NCI-H460 (cell line): ENCODE measurements at regions not wholly inside any gene's neighbourhood (a gene's known extent, or its start where the extent isn't known, plus 50 kb on each side); places are given as distances from the start of the nearest gene placed in this dataset.

Source experiments
- DNase-seq: peaks from one replicate; pipeline ENCODE4 v3.0.0-alpha.2; 2016; ENCODE audit warnings: low read depth; ENCODE audit errors: extremely low read depth

DNA sequence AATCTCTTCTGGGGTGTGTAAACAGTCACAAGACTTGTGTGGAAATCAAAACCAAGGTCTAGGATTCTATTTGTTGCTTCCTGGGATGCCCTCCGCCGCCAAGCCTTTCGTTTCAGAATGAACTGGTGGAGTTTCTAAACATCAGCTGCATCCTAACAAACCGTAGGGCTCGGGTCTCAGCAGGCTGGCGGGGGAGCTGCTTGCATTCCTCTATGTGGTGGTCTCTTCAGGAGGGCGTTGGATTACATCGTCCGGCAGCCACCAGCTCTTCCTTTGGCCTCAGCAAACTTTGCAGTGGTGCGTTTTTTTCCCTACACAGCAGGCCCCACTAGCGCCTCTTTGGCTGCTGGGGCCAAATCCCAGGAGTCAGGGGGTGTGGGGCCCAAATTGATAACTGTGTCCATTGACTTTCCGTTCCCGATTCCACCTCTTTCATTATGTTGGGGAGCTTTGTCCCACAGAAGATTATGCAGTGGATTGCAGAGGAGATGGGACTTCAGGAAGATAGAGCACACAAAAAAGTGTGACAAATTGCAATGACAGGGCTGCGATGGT is 390.0 kb upstream of the NR2F2 start:
- DNase-seq: no peak

DNA sequence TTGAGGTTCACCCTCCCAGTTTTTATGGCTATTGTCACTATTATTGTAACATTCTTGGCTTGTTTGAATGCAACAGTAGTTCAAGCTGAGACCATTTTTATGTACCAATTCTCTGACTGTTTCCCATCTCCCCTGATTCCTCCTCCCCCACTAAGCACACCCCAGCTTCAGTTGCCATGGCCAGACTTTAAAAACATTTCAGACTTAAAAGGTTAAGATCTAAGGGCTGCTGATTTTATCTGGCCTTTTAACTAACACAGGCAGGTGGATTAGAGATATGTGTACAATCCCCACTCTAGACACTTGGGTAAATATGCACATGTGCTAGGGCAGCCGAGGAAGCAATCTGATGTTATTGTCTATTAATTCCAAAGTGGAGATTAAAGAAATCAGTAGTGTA is 386.3 kb upstream of the NR2F2 start:
- no peak for DNase-seq

DNA sequence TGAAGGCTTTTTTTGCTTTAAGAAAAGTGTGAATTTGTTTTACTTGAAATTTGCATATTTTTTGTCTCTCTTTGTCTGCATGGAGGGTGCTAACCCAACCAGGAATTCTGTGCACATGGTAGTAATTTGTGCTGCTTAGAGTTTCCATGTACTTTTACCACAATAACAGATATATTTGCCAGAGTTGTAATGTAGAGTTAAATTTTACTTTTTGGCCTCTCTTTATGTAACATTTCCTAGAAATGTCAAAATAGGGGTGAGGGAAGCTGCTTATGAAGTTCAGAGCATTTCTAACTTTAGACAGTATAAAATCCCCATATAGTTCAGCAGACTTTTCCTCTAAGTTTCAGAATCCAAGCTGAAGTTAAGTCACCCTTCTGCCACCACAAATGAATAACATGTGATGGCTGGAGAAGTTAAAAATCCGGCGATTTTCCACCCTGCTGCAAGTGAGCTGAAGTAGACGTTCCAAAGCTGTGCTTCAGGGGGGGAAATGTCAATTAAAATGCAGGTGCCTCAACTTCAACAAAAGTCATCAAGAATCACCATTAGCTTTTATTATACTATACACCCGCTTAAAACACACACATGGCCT is 385.7 kb upstream of the NR2F2 start:
- no peak for DNase-seq

DNA sequence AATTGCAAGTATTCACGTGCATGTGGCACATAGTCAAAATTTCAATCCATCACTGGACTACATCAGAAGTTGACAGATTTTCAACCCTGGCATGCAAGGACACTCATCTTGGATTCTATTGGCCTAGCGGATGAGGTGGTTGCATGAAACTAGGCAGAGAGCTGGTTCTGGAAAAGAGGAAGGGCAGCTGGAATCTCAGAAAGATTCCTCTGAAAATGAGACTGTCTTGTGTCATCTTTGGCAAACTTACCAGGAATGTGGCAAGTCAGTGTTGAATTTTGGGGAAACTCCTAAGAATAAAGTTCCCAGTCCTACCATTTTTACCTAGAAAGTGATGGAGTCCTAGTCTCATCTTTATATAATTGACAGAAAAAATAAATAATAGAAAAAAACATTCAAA is 384.3 kb upstream of the NR2F2 start:
- peak; percentile 66 for DNase-seq

DNA sequence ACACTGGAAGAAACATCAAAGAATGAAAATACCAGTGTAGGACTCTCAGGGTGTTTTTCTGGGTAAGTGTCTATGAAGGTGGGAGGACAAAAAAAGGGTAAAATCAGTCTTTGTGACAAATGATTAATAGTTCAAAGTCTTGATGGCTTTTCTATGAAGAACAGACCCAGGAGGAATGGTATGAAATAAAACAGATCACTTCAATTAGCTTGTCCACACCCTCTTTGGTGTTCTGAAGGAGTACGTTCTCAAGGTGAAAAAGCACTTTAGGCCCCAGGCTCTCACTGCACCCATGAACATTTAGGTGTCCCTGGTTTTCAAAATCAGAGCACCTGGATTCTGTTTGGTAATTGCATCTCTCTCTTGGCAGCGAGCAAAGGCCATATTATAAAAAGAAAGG is 383.6 kb upstream of the NR2F2 start:
- DNase-seq: no peak

DNA sequence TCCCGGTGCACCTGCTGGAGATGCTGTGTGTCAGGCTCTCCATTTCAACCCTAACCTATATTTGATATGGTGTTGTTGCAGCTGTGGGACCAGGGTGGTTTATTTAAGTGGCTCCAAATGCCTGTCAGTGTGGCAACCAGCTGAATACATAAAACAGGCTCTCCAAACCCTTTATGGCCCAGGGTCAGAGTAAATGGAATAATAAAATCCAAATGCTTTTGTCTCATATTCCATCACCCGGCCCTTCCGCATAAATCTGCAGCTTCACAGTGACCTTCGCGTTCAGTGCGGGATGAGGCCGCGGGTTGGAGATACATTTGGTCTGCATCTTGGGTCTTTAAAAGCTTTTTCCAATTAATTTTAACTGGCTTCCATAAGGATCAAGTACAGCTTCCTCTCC is 382.1 kb upstream of the NR2F2 start:
- no peak for DNase-seq

DNA sequence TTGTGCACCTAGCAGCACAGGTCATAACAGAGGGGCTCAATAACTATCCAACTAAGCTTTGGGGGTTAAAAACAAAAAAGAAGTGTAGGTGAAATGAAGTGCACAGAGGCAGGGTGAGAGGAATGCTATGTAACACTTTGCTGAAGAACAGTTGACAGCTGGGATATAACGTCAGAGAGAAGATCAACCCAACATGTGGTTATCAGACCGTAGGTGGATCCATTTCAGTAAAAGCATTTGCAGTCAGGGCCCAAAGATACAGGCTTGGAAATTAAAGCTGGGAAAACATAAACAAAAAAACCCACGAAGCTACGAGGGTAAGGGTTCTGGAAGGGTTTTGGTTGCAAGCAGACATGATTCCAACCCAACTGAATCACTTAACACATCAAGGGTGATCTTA is 377.5 kb upstream of the NR2F2 start:
- DNase-seq: no peak

DNA sequence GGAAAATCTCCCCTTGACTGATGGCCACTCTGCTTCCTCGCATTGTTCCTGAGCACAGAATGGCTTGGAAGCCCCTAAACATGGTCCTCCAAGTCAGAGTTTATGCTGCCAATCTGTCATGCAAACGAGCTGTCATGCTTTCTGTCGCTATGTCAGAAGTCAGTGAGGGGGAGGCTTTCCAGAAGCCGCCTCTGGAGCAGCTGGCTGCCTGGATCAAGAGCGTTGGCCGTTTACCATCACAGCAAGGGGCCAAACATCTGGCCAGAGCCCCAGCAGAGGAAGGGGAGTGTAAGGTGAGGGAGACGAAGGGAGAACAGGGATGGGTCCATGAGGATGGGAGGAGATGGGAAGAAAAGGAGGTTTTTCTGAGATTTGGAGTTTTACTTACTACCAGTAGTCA is 372.6 kb upstream of the NR2F2 start:
- DNase-seq: no peak

DNA sequence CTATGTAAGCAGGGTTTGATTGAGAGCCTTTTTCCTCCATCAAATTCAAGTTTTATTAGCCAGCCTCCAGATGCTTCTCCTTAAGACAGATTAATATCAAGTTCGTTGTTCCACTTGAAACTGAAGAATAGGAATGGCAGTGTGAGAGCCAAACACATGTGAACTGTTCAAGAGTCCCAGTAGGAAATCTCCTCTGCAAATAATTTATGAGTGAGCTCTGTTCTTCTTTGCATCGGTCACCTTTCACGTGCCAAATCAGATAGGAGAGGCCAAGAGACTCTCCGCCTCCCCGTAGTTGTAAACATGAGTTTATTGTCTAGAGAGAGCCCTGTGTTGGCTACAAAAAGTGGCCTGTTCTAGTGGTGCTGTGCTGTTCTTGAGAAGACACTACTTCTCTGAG is 372.1 kb upstream of the NR2F2 start:
- DNase-seq: no peak

DNA sequence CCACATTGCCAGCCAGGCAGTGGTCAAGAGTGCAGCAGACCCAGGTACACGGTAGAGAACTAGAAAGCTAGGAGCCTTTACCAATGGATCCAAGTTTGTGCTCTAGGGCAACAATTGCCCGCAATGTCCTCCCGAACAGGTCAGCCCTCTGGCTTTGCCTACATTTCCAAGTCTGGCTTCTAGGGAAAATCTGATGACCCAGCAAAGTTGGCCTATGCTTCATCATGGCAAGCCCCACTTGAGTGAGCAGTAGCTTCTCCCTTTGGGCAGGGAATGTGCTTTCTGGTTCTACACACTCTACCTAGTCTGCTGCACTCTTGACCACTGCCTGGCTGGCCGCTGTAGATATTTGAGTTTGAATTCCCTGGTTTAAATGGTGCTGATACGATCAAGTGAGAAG is 361.6 kb upstream of the NR2F2 start:
- DNase-seq: no peak

DNA sequence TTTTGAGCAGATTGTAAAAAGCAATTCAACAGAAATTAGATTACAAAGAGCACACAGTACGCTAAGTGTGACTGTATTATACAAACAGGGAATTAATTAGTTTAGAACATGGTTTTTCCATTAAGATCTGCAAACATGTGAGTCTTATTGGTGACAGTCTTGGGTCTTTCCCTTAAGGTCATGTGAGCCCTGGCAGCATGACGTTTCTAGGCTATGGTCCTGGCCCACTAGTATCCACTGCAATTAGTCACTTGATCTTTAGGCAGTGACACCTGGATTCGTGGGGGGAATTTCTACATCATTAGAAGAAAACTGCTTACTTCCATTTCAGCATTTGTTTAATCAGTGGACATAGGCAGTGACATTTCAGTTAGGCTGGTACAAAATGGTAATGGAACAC is 360.2 kb upstream of the NR2F2 start:
- DNase-seq: no peak

DNA sequence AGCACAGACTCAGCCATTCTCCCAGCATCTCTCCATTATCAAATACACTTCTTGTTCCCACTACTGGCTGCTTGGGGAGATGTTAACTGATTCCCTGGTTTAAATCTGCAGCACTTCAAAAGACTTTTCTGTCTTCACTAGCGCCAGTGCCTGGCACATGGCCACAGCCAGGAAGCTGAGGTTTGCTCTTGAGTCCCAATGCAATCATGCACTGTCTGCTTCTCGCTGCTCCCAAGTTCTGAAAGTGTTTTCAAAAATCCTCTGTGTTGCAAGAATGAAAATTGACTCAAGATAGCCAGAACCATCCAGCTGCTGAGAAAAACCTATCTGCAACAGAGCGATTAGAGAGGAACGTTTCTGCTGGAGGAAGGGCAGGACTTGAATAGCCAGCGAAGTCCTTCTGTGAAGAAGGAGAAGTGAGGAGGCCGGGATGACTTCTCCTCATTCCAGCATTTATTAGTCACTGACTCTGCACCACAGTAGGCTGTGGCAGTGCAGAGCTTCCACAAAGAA is 358.4 kb upstream of the NR2F2 start:
- DNase-seq: no peak

DNA sequence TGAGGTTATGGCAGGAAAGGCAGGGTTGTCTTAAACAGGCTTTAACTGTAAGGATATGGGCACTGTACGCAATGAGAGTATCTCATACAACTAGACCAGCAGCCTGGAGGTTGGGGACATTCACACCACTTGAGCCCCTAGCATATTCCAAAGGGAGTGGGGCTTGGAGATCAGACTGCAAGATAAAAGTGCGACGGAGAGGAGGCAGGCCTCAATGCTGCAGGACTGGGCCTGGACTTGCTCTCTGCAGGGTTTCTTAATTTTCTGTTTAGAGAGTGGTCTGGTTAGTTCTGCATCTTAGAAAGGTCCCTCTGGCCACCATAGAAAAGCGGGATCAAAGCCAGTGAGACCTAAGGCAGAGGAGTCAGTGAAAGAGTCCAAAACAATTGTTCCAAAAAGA is 357.7 kb upstream of the NR2F2 start:
- DNase-seq: no peak

DNA sequence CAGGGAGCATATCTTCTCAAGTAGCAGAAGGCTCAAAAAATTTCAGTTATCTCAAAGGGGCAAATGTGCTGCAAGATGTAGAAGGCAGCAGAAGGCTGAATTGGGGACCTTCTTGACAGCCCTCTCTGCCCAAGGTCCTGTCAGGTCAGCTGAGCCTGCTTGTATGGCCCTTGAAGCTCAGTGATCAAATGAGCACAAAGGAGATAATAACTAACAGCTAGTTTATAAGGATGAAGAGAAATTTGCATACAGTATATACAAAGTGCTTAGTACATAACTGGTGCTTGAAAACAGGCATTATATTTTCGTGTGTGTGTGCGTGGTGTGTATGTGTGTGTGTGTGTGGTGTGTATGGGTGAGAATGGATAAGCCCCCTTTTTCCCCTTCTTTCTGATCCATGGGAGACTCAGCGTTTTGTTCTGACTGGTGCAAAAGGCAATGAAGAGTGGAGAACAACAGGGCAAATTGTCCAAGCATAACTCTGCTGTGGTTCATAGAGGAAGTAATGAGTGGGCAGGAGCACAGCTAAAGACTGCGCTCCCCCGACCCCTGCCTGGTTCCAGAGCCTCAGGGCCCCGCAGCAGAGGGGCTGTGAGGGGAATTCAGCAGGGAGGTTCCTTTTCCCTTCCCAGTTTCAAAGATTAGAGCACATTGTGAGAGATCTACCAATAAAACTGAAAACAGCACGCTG is 356.8 kb upstream of the NR2F2 start:
- no peak for DNase-seq

DNA sequence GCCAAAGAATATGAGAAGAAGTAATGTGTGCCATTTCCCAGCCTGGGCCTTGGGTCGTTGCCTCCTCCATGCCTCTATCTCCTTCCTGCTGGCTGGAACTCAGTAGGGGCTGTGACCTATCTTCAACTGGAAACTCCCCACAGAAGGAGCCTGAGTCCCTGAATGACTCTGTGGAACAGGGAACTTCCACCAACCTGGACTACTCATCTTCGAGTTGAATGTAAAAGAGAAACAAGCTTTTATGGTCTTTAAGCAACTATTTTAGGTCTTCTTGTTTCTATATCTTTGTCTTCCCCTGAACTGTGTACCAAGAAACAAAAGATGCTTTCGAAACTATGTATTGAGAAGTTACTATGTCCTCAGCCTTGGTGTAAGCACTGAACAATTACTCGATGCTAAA is 355.3 kb upstream of the NR2F2 start:
- no peak for DNase-seq

DNA sequence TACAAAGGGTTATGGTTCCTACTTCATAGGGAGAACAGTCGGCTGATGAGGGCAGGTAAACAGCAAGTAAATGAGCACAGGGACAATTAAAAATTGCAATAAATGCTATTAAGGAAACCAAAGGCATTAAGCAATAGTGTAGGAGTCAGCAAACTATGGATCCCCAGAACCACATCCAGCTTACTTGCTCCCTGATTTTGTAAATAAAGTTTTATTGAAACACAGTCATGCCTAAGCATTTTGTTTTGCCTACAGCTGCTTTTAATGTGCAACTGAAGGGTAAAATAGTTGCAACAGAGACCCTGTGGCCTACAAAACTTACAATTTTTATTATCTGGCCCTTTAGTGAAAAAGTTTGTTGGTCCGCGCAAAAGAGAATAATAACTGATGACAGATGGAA is 351.2 kb upstream of the NR2F2 start:
- DNase-seq: no peak

DNA sequence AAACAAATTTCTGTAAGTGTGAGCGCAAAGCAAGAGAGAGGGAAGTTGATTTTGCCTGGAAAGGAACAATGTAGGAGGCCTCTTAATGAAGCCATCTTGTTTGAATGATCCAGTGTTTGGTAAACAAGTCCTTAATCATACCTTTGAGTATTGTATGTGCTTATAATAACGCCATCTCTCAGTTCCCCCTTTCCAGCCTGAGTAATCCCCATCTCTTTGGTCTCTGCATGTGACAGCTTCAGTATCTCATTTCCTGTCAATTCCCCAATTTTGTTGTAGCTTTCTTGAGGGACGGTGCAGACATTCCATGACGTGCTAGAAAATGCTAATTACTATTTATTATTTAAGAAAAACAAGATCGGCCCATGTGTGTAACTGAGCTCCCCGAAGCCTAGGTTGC is 349.3 kb upstream of the NR2F2 start:
- DNase-seq: no peak

DNA sequence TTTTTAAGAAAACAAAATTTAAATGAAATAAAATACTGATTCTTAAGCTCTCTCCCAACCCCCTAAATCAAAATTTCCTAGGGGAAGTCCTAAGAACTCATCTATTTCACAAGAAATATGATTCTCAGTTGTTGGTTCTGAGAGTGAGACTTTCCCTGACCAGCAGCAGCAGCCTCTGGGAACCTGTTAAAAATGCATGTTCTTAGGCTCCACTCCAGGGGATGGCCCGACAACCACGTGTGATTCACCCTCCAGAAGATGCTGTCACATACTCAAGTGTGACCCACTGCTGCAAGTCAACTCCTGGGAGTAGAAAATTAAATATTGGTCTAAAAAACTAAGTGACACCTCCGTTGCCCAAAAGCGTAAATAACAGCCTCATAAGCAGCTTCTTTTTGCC is 343.2 kb upstream of the NR2F2 start:
- no peak for DNase-seq

DNA sequence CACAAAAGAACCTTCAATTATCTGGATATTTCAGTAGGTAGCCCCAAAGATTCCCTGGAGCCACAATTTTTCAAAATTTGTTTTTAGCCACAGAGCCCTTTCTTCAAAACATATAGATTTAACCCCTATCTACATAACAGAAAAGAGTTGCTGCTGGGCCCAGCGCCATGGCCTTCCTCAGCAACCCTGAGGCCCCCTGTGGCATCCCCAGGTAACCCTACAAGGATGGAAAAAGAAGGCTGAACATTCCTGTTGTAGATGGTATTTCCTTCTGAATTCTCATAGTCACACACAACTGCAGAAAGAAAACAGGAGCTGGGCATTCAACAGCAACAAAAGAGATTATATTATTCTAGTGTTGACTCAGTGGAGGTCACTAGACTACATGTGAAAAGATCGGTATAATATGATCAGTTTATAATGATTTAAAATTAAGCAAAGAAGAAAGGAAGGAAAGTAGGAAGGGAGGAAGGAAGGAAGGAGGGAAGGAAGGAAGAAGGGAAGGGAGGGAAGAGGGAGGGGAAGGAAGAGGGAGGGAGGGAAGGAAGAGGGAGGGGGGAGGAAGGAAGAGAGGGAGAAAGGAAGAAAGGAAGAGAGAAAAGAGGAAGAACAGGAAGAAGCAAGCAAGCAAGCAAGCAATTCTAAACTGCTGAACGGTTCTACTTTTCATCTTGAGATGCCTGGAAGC is 342.5 kb upstream of the NR2F2 start:
- DNase-seq: no peak

DNA sequence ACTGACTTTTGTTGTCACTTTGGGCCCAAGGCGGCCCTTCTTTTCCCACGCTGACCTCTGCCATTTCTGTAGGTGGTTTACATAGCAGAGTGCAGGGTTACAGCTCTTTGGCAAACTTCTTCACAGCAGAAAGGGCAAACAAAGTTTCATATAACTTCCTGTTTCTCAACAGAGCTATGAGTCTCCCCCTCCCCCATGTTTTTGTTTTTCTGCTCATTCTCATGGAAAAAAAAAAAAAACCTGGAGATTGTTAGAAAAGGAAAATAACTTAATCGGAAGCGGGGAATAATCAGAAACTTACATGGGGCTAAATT is 342.0 kb upstream of the NR2F2 start:
- DNase-seq: no peak

DNA sequence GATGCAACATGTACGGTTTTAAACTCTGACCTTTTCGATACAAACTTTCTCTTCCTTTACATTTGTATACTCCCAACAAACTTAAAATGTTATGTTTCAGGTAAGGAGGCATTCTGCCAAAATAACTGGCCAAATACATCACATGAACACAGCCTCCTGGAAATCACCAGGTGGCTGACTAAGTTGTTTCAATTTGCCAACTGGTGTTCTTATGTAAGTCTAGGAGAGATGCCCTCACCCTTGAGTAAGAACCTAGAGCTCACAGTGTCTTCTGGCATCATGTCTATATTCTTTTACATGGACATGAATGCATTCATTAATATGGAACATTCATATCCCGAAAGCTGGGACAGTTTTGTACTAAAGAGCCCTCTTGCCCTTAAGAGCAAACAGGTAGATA is 341.1 kb upstream of the NR2F2 start:
- no peak for DNase-seq

DNA sequence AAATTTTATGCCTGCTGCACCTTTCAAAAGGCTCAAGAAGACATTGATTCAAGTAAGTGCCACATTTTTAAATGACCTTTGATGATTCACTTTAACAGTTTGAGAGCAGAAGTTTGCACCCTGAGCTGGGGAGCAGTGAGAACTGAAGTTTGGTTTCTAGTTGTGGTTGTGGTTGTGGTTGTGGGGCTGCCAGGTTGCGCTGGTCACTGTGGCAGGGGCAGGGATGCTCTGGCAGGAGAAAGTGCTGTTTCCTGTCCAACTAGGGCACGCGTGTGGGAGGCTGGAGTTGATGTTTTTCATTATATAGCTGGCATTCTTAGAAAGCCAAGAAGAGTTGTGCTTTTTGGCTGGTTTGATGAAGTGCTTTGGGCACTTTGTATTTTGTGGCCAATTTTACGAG is 339.7 kb upstream of the NR2F2 start:
- DNase-seq: no peak
